Astrocyte (in vitro differentiated cells and primary cell): ENCODE measurements at regions not wholly inside any gene's neighbourhood (a gene's known extent, or its start where the extent isn't known, plus 50 kb on each side); places are given as distances from the start of the nearest gene placed in this dataset.

Source experiments
- CTCF ChIP-seq: IDR thresholded peaks from 2 replicates; pipeline ENCODE4 v1.5.1; 2011; ENCODE audit warnings: low read depth, mild to moderate bottlenecking, inconsistent platforms, low read length, moderate library complexity; ENCODE audit not compliant: insufficient read depth
- EZH2 ChIP-seq: IDR thresholded peaks from 2 replicates; pipeline ENCODE4 v1.6.1; 2012; ENCODE audit warnings: mild to moderate bottlenecking, low read length, inconsistent platforms; ENCODE audit not compliant: insufficient read depth

DNA sequence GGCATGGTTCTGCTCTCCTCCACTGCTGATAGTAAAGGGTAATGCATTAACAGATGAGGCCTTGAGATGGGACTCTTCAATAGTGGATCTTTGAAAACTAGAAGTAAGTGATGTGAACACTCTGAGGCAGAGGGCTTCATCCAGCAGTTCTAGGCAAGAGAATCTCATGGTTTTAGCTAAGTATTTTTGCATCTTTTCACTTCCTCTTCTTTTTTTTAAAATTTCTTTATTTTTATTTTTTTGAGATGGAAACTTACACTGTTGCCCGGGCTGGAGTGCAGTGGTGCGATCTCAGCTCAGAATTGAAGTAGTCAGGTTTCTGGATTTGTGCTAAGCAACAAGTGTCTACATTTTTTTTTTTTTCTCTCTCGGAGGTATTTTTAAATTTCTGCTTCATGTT is 101.9 kb downstream of the MTRR start:
- TF ChIP-seq CTCF (no peak), EZH2 (no peak)
